ENCODE measurements at regions not wholly inside any gene's neighbourhood (a gene's known extent, or its start where the extent isn't known, plus 50 kb on each side); places are given as distances from the start of the nearest gene placed in this dataset.

DNA sequence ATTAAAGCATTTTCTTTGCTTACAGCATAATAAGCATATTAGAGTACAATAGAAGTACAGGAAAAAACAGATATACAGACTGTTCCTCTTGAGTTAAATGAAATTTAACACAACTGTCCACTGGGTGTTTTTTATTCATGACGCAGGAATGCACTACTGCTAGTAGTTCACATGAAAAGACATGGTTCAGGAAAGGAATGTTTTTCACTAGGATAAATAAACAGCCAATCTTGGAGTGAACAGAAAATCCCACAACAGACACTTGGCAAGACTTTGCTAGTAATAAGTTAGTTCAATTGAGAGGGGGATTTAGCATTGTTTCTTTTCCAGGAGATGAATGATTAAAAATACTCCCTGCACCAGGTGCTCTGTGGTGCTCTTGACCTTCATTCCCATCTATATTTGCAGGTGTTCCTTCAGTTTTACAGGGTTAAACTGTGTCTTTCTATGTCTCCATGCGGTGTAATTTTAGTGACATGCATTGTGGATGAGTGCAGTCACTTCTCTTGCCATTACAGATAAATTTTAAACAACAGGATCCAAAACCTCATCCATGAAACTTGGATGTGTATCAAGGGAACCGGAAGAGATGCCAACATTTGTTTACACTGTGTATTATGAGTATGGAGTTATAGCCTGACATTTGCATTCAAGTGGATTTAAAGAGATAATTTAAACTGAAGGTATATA lies 796.6 kb downstream of the DSC3 start:
- H3K9me2 ChIP-seq (replicated peaks; ENCODE audit: insufficient read depth) = no peaks in the 10 kb centered on the region
- 63% methylated on average over 3 of the region's 3 CpGs for WGBS (ENCODE audit: low lambda C conversion rate, missing lambda C conversion rate)
- no peak overlapping the region for H3K4me3 ChIP-seq
- no peak overlapping the region for H2AFZ ChIP-seq
- H3K9me3 ChIP-seq (ENCODE audit: low read depth) = no peaks in the 10 kb centered on the region
- no peaks in the 10 kb centered on the region for H3K79me2 ChIP-seq
- H3K27ac ChIP-seq = no peak overlapping the region
- H3K4me1 ChIP-seq (ENCODE audit: insufficient read depth) = peaks cover 5% of the 10 kb centered on the region
- no peak overlapping the region for H3K4me2 ChIP-seq
- H3K36me3 ChIP-seq (replicated peaks; ENCODE audit: insufficient read depth, low read depth) = no peaks in the 10 kb centered on the region
- H3K27me3 ChIP-seq = no peaks in the 10 kb centered on the region
- DNase-seq (ENCODE audit: low spot score) = no peak
- H4K20me1 ChIP-seq (ENCODE audit: insufficient read depth, poor library complexity, severe bottlenecking) = no peaks in the 10 kb centered on the region
- TF ChIP-seq, protein P1, sequence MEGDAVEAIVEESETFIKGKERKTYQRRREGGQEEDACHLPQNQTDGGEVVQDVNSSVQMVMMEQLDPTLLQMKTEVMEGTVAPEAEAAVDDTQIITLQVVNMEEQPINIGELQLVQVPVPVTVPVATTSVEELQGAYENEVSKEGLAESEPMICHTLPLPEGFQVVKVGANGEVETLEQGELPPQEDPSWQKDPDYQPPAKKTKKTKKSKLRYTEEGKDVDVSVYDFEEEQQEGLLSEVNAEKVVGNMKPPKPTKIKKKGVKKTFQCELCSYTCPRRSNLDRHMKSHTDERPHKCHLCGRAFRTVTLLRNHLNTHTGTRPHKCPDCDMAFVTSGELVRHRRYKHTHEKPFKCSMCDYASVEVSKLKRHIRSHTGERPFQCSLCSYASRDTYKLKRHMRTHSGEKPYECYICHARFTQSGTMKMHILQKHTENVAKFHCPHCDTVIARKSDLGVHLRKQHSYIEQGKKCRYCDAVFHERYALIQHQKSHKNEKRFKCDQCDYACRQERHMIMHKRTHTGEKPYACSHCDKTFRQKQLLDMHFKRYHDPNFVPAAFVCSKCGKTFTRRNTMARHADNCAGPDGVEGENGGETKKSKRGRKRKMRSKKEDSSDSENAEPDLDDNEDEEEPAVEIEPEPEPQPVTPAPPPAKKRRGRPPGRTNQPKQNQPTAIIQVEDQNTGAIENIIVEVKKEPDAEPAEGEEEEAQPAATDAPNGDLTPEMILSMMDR (IDR thresholded peaks at IDR 0.05; ENCODE audit: poor library complexity) = no peak
- TF ChIP-seq EZH2 (IDR thresholded peaks at IDR 0.05; ENCODE audit: borderline replicate concordance) (no peak), EZH2phosphoT487 (IDR thresholded peaks at IDR 0.05; ENCODE audit: low read depth, severe bottlenecking, unreplicated experiment) (no peak)

DNA sequence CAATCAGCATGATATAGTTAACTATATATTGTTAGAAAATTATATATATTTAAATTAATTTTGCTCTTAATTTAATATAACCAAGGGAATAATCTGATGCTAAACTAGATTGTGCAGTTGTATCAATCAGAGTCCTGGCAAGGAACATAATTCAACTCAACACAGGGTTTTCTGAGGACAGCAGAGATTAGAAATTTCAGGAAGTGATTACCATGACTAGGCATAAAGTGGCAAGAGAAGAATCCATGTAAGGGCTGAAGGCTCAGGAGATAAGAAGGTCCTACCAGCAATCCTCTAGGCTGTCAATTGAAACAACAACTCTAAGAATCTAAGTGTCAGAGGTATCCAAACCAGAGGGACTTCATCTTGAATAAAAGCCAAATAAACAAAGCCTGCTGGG lies 807.8 kb downstream of the DSC3 start:
- no peak overlapping the region for H3K27ac ChIP-seq
- no peaks in the 10 kb centered on the region for H3K27me3 ChIP-seq
- no peaks in the 10 kb centered on the region for H3K9me3 ChIP-seq (ENCODE audit: low read depth)
- H3K36me3 ChIP-seq (replicated peaks; ENCODE audit: insufficient read depth, low read depth) = no peaks in the 10 kb centered on the region
- no peak overlapping the region for H2AFZ ChIP-seq
- H3K79me2 ChIP-seq = no peaks in the 10 kb centered on the region
- H3K4me1 ChIP-seq (ENCODE audit: insufficient read depth) = no peaks in the 10 kb centered on the region
- no peaks in the 10 kb centered on the region for H4K20me1 ChIP-seq (ENCODE audit: insufficient read depth, poor library complexity, severe bottlenecking)
- TF ChIP-seq EZH2 (IDR thresholded peaks at IDR 0.05; ENCODE audit: borderline replicate concordance) = no peak
- TF ChIP-seq, protein P1 (IDR thresholded peaks at IDR 0.05; ENCODE audit: poor library complexity) = no peak
- TF ChIP-seq EZH2phosphoT487 (IDR thresholded peaks at IDR 0.05; ENCODE audit: low read depth, severe bottlenecking, unreplicated experiment) = no peak
- H3K9me2 ChIP-seq (replicated peaks; ENCODE audit: insufficient read depth) = no peaks in the 10 kb centered on the region
- no peak overlapping the region for H3K4me3 ChIP-seq
- no peak overlapping the region for H3K4me2 ChIP-seq
- DNase-seq (ENCODE audit: low spot score) = no peak

DNA sequence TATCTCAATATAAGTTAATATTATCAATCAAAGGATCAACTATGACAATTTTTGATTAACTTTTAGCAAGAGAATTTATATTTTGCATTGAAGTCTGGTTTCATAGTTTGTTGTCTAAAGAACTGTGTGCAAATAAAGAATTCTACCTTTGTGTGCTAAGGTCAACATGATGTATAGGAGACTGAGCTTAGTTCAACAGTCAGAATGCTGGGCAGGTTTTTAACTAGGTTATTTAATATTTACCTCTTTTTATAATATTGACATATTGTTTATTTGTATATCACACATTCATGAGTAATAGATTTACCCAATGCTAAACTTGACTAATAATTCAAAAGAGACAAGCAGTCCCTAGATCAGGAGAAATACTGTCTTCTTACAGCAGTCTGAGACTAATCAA lies 831.4 kb downstream of the DSC3 start:
- TF ChIP-seq EZH2phosphoT487 (IDR thresholded peaks at IDR 0.05; ENCODE audit: low read depth, severe bottlenecking, unreplicated experiment) (no peak), EZH2 (IDR thresholded peaks at IDR 0.05; ENCODE audit: borderline replicate concordance) (no peak)
- TF ChIP-seq, protein P1 (IDR thresholded peaks at IDR 0.05; ENCODE audit: poor library complexity) = no peak
- Histone ChIP-seq H3K9me3 (ENCODE audit: low read depth) (no peaks in the 10 kb centered on the region), H3K36me3 (replicated peaks; ENCODE audit: insufficient read depth, low read depth) (no peaks in the 10 kb centered on the region), H3K4me3 (no peak overlapping the region), H3K4me2 (no peak overlapping the region), H2AFZ (no peak overlapping the region), H3K79me2 (no peaks in the 10 kb centered on the region), H3K9me2 (replicated peaks; ENCODE audit: insufficient read depth) (no peaks in the 10 kb centered on the region), H3K27ac (no peak overlapping the region), H3K27me3 (no peaks in the 10 kb centered on the region), H4K20me1 (ENCODE audit: insufficient read depth, poor library complexity, severe bottlenecking) (no peaks in the 10 kb centered on the region), H3K4me1 (ENCODE audit: insufficient read depth) (peaks cover 5% of the 10 kb centered on the region)
- no peak for DNase-seq (ENCODE audit: low spot score)

DNA sequence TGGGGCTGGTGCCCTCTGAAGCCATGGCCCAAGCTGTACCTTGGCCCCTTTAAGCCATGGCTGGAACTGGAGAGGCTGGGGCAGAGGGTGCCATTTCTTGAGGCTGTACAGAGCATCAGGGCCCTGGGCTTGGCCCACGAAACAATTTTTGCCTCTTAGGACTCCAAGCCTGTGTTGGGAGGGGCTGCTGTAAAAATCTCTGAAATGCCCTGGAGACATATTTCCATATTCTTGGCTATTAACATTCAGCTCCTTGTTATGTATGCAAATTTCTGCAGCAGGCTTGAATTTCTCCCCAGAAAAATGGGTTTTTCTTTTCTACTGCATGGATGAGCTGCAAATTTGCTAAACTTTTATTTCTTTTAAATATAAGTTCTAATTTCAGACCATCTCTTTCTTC lies 834.0 kb downstream of the DSC3 start:
- no peaks in the 10 kb centered on the region for H3K27me3 ChIP-seq
- H4K20me1 ChIP-seq (ENCODE audit: insufficient read depth, poor library complexity, severe bottlenecking) = no peaks in the 10 kb centered on the region
- 70% methylated on average over 1 of the region's 1 CpG for WGBS (ENCODE audit: low lambda C conversion rate, missing lambda C conversion rate)

More for the DNA sequence above, 834.0 kb downstream of the DSC3 start:
- no peaks in the 10 kb centered on the region for H3K79me2 ChIP-seq
- H2AFZ ChIP-seq = no peak overlapping the region
- H3K9me2 ChIP-seq (replicated peaks; ENCODE audit: insufficient read depth) = no peaks in the 10 kb centered on the region
- H3K9me3 ChIP-seq (ENCODE audit: low read depth) = no peaks in the 10 kb centered on the region
- no peak for DNase-seq (ENCODE audit: low spot score)
- no peak overlapping the region for H3K27ac ChIP-seq
- H3K4me3 ChIP-seq = no peak overlapping the region
- no peak overlapping the region for H3K4me2 ChIP-seq
- no peaks in the 10 kb centered on the region for H3K36me3 ChIP-seq (replicated peaks; ENCODE audit: insufficient read depth, low read depth)
- TF ChIP-seq EZH2phosphoT487 (IDR thresholded peaks at IDR 0.05; ENCODE audit: low read depth, severe bottlenecking, unreplicated experiment) (no peak), EZH2 (IDR thresholded peaks at IDR 0.05; ENCODE audit: borderline replicate concordance) (no peak)
- TF ChIP-seq, protein P1 (IDR thresholded peaks at IDR 0.05; ENCODE audit: poor library complexity) = no peak
- peaks cover 5% of the 10 kb centered on the region for H3K4me1 ChIP-seq (ENCODE audit: insufficient read depth)

All from hepatocyte (in vitro differentiated cells).